ENCODE measurements at regions not wholly inside any gene's neighbourhood (a gene's known extent, or its start where the extent isn't known, plus 50 kb on each side); places are given as distances from the start of the nearest gene placed in this dataset.

DNA sequence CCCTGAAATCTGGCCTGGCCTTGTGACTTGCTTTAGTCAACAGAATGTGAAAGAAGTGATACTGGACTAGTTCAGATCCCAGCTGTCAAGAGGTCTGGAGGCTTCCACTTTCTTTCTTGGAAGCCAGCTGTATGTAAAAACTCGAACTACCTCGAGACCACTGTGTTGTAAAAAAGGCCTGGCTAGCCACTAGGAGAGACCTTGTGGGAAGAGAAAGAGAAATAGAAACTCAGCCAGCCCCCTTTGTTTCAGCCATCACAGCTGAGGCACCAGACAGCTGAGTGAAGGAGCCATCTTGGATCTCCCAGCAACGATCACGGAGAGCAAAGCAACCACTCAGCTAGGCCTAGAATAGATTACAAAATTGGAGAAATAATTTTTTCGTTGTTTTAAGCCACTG, 324.9 kb upstream of the TCF4 start:
- TF ChIP-seq BMI1 (IDR thresholded peaks at IDR 0.05; ENCODE audit: low read length) (no peak), SRF (CRISPR knock-in tag; IDR thresholded peaks at IDR 0.05) (no peak), ZNF77 (CRISPR knock-in tag; IDR thresholded peaks at IDR 0.05) (no peak), POLR2A (conservative IDR thresholded peaks at IDR 0.05) (no peak), BRCA1 (IDR thresholded peaks at IDR 0.05) (no peak), BRCA1 (CRISPR knock-in tag; IDR thresholded peaks at IDR 0.05) (no peak), EZH2 (IDR thresholded peaks at IDR 0.05; ENCODE audit: borderline replicate concordance, low read depth, low read length) (no peak), CTCF (IDR thresholded peaks at IDR 0.05 in 2 of 3, conservative IDR thresholded peaks at IDR 0.05 in 1 of 3; ENCODE audit: insufficient read depth in 2 of 3, low read depth in 1 of 3, low read length in 3 of 3) (no peak), ZNF318 (IDR thresholded peaks at IDR 0.05; ENCODE audit: borderline replicate concordance in 1 of 2, low read depth in 1 of 2) (no peak), ETV5 (CRISPR knock-in tag; IDR thresholded peaks at IDR 0.05; ENCODE audit: low read depth) (no peak), JUND (IDR thresholded peaks at IDR 0.05; ENCODE audit: borderline replicate concordance, low read depth, low read length) (no peak), JUND (tag; IDR thresholded peaks at IDR 0.05; ENCODE audit: borderline replicate concordance, low read depth, low read length) (no peak), USF1 (CRISPR knock-in tag; IDR thresholded peaks at IDR 0.05) (no peak)
- TF ChIP-seq, protein P1, sequence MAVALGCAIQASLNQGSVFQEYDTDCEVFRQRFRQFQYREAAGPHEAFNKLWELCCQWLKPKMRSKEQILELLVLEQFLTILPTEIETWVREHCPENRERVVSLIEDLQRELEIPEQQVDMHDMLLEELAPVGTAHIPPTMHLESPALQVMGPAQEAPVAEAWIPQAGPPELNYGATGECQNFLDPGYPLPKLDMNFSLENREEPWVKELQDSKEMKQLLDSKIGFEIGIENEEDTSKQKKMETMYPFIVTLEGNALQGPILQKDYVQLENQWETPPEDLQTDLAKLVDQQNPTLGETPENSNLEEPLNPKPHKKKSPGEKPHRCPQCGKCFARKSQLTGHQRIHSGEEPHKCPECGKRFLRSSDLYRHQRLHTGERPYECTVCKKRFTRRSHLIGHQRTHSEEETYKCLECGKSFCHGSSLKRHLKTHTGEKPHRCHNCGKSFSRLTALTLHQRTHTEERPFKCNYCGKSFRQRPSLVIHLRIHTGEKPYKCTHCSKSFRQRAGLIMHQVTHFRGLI (CRISPR knock-in tag; IDR thresholded peaks at IDR 0.05) = no peak
